NCI-H524 treated with DMSO at 0.1 percent for 48 hours (cell line): ENCODE measurements at regions not wholly inside any gene's neighbourhood (a gene's known extent, or its start where the extent isn't known, plus 50 kb on each side); places are given as distances from the start of the nearest gene placed in this dataset.

Experiments
- DNase-seq: peaks from one replicate; lab custom pipeline; 2025; lab: John Stamatoyannopoulos, UW

DNA sequence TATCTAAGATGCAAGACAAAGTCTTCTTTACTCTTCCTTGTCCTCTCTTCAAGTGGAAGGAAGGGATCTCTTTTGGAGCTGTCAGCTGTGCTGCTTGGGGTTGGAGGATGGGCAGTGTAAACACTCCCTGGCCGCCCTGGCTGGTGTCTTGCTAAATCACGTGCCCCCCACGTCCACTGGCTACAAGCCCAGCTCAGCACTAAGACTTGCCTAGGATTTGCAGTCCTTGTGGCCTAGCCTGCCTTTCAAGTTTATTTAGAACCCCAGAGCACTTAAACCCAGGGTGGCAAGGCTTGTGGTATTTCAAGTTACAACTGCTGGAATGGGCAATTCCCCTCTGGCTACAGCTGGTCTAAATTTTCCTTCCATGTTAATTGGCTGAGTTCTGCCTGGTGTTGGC, 272.4 kb upstream of the MYO3A start:
- no peak for DNase-seq

DNA sequence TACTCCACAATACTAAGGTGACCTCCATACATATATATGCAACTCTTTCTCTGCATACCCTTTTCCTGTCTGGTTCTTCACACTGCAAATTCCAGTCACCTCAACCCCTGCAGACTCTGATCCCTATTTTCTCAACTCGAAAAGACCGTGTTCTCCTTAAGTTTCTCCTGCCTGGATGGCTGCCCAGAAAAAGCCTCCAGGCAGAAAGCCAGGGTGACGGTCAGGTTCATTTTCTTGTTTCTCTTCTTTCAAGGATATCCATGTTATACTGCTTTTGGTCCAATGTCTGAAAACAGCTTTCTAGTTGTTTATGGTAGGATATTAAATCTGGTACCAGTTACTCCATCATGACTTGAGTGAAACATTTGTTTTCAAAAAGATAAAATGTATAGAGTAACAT, 267.8 kb upstream of the MYO3A start:
- no peak for DNase-seq

DNA sequence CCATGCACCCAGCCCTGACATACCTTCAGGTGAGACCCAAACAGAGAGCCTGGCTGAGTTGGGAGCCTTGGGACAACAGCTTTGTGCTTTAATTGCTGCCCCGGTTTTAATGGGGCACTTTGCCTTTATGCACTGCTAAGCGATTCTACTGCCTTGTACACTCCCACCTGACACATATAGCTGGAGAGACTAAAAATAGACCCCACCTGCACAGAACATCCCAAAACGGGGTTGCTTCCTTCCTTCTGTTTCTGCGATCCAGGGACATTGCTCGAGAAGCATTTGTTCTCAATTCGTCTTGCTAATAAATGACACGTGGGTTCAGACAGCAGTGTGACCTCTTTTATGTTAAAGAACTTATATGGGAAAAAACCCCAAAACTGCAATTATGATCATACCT, 258.8 kb upstream of the MYO3A start:
- no peak for DNase-seq

DNA sequence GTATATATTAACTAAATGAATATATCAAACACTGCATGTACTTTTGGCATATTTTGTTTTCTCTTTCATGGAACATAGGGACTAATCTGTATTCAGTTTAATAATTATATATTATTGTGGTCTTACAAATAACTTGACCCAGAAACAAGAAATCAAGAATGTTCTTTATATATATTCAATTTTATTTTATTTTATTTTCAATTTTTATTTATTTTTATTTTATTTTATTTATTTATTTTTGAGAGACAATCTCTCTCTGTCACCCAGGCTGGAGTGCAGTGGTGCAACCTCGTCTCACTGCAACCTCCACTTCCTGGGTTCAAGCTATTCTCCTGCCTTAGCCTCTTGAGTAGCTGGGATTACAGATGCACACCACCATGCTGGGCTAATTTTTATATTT, 258.4 kb upstream of the MYO3A start:
- DNase-seq = no peak

DNA sequence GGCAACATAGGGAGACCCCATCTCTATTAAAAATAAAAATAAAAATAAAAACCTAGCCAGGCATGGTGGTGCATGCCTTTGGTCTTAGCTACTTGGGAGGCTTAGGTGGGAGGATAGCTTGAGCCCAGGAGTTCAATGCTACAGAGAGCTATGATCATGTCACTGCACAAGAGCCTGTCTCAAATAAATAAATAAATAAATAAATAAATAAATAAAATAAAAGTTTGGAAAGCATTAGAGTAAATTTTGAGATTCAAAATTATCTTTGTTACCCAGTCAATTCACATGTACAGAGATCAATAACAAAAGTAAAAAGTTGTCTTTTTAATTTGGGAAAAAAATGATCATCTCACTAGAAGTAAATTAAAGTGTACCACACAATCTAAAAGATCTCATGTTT, 255.8 kb upstream of the MYO3A start:
- no peak for DNase-seq

DNA sequence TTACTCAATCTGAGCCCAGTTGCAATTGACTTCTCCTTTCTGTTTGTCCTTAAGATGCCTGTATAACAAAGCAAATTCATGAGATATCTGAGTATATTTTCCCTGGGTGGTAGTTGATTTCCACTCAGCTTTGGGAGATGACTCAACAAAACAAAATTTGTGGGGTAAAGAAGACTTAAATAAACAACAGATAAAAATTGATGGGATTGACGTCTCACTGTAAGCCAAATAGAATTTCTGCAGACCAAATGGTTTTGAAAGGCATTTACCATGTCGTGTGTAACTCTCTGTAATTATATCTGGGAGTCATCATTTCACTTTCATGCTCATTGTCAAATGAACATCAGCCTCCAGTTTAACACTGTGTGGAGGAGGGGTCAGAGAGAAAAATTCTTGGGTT, 255.4 kb upstream of the MYO3A start:
- no peak for DNase-seq

DNA sequence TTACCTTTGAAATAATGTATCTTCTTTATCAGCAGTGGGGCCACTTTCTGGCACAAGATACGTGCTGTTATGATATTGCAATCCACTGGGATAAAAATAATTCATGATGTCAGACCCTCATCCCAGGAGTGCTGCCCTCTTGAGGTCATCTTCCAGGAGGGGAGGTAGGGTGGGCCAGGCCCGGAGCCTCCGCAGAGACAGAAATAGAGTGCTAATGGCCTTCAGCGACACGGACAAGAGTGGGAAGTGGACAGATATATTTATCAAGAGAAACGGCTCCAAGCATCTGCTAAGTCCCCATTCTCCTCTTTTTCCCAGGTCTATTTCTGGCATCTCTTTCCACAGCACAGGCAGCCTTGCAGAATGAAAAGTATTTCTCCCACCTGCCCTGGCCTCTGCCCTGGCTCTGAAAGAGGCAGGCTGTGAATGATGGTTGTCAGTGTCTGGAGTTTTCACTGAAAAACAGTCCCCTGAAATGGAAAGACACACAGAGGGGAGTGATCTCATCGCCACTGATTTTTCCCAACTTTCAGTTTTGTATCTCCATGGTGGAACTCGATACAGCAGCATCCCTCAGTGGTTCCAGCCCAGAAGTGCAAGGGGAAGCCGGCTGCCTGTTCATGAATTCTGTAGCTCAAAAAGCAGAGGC, 251.7 kb upstream of the MYO3A start:
- DNase-seq = no peak

DNA sequence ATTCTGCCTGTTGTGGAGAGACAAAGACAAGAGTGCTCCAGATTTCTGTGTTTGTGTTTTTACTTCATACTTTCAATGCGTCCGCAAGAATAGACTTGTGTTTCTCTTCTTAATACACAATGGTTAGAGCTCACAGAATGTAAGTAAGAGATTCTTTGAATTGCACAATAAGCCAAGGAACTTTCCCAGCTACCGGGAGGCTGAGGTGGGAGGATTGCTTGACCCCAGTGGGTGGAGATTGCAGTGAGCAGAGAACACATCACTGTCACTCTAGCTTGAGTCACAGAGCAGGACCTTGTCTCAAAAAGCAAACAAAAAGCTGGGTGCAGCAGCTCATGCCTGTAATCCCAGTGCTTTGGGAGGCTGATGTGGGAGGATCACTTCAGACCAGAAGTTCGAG, 250.7 kb upstream of the MYO3A start:
- DNase-seq = no peak

DNA sequence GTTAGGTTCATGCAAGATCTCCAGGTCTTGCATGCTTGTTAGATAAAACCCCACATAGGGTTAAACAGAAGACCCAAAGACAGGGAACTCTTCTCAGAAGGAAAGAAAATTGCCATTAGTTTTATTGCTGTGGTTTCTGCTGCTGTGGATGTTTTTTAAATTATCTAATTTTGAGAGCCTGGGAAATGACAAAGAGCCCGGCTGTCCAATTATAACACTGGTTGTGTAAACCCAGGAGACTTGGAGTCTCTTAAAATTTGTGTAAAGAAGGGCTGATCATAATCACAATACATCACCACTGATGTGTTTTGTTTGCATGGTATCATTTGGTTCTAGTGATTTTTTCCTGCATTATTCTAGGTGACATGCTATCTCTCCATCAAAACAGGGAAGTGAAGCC, 246.5 kb upstream of the MYO3A start:
- no peak for DNase-seq

DNA sequence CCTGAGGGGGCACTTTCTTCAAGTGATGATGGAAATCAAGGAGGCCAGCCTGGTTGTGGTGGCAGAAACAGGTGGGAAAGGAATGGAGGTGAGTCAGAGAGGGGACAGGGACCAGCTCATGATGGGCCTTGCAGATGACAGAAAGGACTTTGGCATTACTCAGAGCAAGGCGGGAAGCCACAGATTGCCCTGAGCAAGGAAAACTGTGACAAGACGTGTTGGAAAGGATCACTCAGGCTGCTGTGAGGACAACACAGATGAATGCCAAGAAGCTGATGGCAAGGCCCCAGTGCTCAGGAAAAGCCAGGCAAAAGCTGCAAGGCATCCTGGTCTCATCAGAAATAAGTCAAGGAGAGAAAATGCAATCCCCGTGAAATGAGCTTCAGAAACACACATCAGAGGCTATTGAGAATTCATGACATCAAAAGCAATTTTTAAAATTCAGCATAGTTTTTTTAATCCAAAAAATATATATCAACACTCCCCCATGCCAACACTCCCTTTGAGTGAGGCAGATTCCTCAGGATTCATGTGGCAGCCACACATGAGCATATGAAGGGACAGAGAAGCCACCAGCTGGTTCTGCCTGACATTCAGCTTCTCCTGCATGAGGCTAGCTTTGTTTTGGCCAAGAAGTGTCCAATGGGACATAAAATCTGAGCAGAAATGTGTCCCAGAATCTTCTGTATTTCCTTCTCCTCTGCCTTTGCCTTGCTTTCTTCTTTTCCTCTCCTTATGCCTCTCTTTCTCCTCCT, 244.5 kb upstream of the MYO3A start:
- no peak for DNase-seq

DNA sequence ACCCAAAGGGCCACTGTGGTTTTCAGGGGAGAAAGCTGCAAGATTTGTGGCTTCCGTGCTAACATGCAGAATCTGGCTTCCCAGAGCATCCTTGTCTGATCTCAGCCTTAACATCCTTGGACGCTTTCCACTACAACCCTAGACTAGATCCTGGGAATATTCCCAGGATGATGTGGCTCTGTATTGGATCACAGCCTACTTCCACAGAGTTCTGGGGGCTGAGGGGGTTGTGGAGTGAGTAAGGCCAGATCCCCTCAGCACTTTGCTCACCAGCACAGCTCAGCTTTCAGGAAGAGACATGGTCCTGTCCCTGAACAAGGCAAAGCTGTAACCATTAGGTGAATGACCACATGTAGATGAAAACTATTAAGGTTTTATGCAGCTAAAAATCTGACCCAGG, 241.3 kb upstream of the MYO3A start:
- DNase-seq = no peak

DNA sequence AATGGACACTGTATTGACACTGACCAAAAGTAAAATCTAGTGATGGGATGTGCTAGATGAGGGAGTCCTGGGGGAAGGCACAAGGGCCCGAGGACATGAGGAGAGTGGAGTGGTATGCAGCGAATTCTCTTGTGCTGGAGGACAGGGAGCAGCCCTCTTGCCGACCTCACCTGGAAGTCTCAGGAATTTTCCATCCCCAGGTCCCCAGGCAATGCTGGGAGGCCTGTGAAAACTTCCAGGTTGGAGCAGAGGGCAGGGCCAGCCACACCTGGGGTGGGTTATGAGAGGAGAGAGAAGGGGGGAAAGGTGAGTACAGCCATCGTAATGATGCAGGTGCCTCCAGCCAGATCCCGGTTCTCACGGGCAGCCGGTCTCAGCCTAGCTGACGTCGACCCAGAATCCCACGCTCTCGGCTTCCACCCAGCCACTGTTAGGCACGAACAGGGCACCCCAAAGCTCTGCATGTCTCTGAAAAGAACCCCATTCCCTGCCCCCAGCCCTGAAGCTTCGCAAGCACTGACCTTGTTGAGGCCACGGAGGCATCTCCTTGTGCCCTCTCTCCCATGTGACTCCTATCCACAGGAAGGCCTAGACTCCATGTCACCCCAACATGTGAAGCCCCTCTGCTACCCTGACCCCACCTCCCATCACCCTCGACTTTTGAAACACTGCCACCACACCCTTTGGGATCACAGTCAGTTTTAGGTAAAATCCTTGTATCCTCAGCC, 239.7 kb upstream of the MYO3A start:
- DNase-seq = no peak

DNA sequence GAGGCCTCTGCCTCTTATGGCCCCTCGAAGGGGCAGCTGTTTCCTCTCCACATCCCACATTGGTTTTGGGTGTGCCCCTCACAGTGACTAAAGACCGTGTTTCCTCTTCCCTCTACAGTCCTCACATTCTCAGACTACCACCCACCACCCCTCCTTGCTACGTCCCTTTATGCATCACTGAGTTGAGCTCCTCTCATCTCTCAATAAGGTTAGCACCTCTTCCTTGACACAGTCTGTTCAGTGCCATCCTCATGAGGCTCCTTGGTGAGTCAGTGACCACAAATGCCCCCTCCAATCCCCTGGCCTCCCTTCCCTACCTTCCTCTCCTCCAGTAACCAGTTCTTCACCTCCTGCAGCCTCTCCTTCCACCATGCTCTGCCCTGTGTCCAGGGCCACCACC, 239.1 kb upstream of the MYO3A start:
- no peak for DNase-seq

DNA sequence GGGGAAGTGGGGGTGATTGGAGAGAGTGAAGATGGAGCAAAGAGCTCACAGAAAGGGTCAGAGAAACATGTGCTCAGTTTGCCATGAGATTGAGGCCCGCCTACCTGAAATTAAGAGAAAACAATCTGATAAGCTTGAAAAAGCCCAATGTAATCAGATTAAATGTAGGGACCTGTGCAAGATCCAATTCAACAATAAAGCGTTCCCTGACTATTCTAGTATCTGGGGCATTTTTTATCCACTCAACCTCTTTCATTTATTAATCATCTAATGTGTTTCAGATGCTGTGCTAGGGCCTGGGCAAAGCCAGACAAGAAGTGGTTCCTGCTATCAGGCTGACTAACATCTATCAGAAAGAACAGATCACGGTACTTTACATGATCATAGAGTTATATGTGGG, 238.4 kb upstream of the MYO3A start:
- DNase-seq = no peak

DNA sequence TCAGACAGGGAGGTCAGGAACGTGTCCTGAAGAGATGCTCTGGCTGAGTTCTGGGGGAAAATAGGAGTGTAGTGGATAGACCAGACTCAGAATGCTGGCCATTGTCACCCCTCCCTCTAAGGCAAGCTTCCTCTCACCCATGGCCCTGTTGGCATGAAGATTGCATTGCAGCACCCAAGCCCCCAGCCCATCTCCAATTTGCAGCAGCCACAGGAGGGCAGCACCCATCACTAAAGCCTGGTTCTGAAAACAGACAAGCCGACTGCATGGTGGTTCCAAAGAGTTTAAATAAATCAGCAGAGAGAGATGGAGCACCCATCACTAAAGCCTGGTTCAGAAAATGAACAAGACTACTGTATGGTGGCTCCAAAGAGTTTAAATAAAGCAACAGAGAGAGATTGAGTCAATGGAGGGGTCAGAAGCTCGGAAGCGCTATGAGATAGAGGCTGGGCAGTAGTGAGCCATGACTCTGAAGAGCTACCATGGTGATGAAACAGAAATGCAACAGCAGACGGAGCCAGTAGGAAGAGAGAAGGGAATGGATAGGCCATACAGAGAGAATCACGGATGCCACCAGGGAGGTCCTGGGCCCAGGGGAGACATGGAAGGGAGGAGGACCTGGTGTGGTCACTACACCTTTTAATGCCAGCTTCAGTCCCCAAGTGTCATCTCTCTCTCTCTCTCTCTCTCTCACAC, 237.9 kb upstream of the MYO3A start:
- DNase-seq = no peak

DNA sequence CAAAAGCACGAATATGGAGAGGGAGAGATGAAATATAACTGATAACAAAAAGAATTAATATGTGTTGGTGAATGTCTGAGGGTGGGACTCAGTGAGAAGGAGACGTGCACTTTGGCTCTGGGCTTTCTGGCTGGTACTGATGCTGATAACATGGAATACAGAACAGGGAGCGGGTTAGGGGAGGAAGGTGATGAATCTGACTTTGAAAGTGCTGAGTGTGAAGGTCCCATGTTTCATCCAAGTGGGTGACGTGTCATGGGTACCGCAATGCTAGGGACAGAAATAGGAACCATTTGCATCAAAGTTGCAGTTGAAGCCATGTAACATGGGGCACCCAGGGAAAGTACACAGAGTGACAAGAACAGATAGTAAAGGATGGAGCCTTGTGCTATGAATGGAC, 236.6 kb upstream of the MYO3A start:
- DNase-seq = no peak

DNA sequence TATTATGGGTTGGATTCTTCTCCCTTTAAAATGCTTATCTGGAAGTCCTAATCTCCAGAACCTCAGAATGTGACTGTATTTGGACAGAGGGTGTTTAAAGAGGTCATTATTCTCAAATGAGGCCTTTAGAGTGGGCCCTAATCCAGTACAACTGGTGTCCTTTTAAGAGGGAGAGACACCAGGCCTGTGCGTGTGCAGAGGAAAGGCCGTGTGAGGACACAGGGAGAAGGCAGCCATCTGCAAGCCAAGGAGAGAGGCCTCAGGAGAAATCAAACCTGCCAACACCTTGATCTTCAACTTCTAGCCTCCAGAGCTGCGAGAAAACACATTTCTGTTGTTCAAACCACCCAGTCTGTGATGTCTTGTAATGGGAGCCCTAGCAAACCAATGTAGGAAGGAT, 235.4 kb upstream of the MYO3A start:
- no peak for DNase-seq

DNA sequence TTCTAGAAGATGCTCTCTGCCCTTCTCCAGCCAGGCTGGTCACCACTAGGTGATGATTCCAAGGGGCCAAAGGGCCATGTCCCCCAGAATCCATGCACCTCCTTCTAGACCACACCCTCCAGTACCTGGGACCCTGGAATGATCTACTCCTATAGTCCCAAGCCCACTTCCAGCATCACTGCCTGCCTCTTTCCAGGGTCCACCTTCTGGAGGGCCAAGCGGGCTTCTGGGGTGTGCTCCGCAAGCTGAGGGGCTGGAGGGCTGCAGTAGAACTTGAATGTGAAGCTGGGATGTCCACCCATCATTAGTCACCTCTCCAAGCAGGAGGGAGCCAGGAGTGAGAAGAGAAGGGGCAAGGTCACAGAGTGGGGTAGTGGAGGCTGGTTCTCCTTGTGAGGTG, 234.4 kb upstream of the MYO3A start:
- no peak for DNase-seq

DNA sequence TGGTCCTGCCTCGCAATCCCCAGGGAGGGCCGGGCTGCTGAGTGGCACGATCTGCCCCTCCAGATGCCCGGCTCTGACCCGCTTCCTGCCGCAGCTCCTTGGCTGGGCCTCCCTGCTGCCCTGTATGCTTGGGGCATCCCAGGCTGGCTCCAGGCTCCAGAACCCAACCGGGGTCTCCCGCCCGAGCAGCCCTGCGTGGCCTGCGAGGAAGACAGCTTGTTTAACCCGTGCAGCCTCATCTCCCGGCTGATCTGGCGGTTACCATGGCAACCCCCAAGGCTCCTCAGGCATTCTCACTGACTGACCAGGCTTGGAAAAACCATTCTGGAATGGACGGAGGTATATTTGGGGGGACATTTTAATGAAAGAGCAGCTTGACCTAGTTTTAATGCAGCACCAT, 232.4 kb upstream of the MYO3A start:
- no peak for DNase-seq

DNA sequence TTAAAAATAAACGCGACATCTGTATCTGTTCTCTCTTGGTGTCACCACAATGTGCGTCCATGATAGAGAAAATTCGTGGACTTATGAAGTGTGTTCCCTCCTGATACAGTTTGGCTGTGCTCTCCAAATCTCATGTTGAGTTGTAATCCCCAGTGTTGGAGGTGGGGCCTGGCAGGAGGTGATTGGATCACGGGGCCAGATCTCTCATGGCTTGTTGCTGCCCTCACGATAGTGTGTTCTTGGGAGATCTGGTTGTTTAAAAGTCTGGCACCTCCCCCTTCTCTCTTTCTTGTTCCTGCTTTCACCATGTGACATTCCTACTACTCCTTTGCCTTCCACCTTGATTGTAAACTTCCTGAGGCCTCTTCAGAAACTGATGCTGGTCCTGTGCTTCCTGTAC, 229.4 kb upstream of the MYO3A start:
- DNase-seq = no peak

DNA sequence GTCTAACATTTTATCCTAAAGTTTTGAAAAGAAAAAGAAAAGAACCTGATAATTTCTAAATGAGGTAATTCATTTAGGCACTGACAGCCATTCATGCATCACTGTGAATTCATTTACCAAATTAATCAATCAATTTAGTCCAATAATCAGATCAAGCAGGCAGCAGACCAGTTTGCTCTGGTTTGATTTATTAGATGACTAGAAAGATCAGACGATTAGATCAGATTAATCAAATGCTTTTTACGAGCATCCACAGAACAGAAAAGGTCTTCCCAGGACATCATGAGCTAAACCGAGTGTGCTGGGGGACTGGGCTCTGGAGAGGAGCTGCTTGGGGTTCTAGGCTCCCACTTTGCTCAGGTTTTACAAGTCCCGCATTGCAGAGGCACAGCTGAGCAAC, 226.5 kb upstream of the MYO3A start:
- DNase-seq = no peak

DNA sequence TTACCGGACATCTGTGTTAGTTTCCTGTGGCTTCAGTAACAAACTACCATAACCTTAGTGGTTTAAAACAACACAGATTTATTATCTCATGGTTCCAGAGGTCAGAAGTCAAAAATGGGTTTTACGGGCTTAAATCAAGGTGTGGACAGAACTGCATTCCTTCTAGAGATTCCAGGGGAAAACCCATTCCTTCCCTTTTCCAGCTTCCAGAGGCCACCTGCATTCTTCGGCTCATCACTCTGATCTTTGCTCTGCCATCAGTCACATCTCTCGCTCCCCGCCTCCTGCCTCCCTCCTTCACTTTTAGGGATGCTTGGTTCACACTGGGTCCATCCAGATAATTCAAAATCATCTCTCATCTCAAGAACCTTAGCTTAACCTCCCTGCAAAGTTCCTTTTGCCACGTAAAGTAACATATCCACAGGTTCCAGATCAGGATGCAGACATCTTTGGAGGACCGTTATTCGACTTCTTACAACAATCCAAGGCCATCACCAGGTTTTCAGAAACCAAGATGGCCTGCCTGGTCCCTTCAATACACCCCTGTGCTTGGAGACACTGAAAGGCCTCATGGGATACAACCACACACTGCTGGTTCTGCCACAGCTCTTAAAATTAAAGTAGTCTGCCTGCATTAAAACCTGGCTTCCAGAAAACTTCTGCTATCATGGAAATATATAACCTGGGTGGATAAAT, 225.9 kb upstream of the MYO3A start:
- DNase-seq = no peak
